C4-2B (cell line): ENCODE measurements at regions not wholly inside any gene's neighbourhood (a gene's known extent, or its start where the extent isn't known, plus 50 kb on each side); places are given as distances from the start of the nearest gene placed in this dataset.

Experiments used
- H3K27ac ChIP-seq: fragments of 450-650 bp; 2 replicates; pipeline ENCODE4 v1.5.1; 2017
- ZFX ChIP-seq: fragments of 450-650 bp; IDR thresholded peaks from 2 replicates; pipeline ENCODE4 v1.6.1; 2017
- TF ChIP-seq, protein P1 (sequence below): fragments of 450-650 bp; conservative IDR thresholded peaks from 2 replicates; pipeline ENCODE4 v1.5.1; 2017; ENCODE audit warnings: mild to moderate bottlenecking

DNA sequence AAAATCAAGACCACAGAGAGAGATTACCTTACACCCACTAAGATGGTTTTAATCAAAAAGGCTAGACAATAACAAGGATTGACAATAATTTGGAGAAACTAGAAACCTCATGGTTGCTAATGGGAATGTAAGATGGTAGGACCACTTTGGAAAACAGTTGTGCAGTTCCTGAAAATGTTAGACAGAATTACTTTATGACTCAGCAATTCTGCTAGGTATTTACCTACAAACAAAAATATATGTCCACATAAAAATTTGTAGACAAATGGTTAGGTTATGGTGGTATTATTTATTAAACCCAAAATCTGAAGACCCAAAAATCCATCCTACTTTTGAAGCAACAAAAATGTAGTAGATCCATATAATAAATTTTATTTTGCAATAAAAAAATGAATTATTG, 1027.0 kb upstream of the ADGRL3 start:
- no peak for TF ChIP-seq ZFX
- TF ChIP-seq, protein P1, sequence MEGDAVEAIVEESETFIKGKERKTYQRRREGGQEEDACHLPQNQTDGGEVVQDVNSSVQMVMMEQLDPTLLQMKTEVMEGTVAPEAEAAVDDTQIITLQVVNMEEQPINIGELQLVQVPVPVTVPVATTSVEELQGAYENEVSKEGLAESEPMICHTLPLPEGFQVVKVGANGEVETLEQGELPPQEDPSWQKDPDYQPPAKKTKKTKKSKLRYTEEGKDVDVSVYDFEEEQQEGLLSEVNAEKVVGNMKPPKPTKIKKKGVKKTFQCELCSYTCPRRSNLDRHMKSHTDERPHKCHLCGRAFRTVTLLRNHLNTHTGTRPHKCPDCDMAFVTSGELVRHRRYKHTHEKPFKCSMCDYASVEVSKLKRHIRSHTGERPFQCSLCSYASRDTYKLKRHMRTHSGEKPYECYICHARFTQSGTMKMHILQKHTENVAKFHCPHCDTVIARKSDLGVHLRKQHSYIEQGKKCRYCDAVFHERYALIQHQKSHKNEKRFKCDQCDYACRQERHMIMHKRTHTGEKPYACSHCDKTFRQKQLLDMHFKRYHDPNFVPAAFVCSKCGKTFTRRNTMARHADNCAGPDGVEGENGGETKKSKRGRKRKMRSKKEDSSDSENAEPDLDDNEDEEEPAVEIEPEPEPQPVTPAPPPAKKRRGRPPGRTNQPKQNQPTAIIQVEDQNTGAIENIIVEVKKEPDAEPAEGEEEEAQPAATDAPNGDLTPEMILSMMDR = no peak
- H3K27ac ChIP-seq = no peak overlapping the region

DNA sequence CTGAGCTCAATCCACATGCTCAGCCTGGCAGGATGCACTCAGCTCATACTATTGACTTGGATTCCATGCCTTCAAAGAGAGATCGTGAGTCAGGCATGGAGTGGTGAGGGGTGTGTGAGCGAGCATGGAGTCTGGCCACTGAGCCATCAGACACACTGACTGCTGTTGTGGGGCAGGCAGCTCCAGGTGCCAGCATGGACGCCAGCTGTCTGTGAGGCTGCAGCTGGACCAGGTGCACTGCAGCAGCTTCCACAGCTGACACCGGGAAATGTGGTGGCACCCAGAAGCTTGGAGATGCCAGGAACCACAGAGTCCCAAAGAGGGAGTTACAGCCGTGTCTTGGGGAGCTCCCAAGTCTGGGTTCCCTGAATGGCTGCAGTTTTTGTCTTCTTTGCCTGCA, 1026.4 kb upstream of the ADGRL3 start:
- TF ChIP-seq, protein P1 = no peak
- no peak for TF ChIP-seq ZFX
- no peak overlapping the region for H3K27ac ChIP-seq

DNA sequence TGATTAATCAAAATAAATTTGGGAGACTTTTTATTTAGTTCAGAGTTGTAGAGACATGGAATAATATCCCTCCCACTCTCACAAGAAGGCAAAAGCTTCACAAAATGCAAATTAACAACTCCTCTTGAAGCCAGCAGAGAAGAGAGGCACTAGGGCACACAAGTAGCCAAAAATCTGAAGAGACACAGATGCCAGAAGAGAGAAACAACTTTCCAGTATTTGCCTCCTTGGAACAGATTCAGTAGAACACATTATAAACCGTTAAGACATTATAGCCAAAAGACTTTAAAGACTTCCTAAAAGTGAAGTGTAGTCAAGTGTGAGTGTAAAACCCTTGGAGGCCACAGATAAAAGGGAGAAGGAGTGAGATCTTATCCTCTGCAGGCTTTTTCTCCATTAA, 1024.9 kb upstream of the ADGRL3 start:
- TF ChIP-seq ZFX = no peak
- TF ChIP-seq, protein P1 = no peak
- no peak overlapping the region for H3K27ac ChIP-seq

DNA sequence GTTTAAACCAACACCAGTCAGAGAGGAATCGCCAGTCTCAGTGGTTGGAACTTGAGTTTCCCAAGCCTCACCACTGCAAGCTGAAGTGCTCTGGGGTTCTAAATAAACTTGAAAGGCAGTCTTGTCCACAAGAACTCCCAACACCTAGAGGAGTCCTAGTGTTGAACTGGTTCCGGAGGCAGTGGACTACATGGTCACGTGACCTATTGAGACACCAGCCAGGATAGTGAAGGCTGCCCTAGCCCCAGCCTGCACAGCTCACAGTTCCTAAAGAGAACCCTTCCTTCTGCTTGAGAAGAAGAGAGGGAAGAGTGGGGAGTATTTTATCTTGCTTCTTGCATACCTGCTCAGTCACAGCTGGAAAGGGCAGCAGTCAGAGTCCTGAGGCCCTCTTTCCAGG, 1012.7 kb upstream of the ADGRL3 start:
- no peak for TF ChIP-seq ZFX
- TF ChIP-seq, protein P1 = no peak
- H3K27ac ChIP-seq = no peak overlapping the region

DNA sequence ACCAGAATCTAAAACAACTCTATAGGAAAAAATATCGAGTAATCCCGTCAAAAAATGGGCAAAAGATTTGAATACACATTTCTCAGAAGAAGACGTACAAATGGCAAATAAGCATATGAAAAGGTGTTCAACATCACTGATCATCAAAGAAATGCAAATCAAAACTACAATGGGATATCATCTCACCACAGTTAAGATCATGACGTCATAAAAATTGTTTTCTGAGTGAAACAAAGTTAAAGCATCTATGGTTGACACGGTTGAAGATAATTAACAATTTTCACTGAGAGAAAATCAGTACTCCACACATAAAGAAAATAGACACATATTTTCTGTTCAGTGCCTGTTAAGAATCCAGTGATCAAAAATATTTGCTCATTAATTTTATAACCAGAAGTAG, 1010.8 kb upstream of the ADGRL3 start:
- H3K27ac ChIP-seq = no peak overlapping the region
- no peak for TF ChIP-seq ZFX
- TF ChIP-seq, protein P1 = no peak

DNA sequence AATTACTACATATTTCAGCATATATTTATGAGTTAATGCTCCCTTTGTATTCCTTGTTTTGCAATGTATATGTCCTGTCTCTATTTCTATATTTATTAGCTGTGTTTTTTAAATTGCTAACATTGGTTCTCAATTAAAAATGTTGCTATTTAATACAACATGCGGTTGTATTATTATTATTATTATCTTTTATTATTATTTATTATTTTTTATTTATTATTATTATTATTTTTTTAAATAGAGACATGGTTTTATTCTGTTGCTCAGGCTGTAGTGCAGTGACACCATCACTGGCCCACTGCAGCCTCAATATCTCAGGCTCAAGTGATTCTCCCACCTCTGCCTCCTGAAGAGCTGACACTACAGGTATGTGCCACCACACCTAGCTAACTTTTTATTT, 1005.9 kb upstream of the ADGRL3 start:
- TF ChIP-seq, protein P1 = no peak
- TF ChIP-seq ZFX = no peak
- no peak overlapping the region for H3K27ac ChIP-seq

DNA sequence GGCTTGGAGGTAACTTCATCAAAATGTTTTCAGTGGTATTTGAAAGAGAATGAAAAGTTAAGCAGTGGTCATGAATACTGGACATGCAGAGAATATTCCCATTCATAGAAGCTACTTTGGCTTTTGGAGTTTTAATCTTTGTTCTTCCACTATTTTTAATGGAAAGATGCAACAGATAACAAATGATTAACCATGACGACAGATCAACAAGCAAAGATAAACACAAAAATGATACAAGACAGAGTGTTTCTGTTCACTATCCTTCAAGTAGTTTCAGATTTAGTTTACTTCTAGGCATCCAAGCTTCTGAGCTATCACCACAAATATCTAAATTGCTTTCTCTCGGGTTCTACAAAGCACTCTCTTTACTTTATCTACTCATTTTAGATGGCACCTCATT, 1004.9 kb upstream of the ADGRL3 start:
- H3K27ac ChIP-seq = no peak overlapping the region
- TF ChIP-seq, protein P1 = no peak
- no peak for TF ChIP-seq ZFX
